Neural progenitor cell (in vitro differentiated cells): ENCODE measurements at regions not wholly inside any gene's neighbourhood (a gene's known extent, or its start where the extent isn't known, plus 50 kb on each side); places are given as distances from the start of the nearest gene placed in this dataset.

Experiments used
- CTCF ChIP-seq: fragments of 200-600 bp; sonication (generic); IDR thresholded peaks from 2 replicates; pipeline ENCODE4 v1.5.1; 2017; ENCODE audit warnings: antibody characterized with exemption, mild to moderate bottlenecking
- EZH2phosphoT487 ChIP-seq: fragments of 200-600 bp; sonication (generic); IDR thresholded peaks from 2 replicates; pipeline ENCODE4 v1.6.1; 2017; ENCODE audit warnings: antibody characterized with exemption

DNA sequence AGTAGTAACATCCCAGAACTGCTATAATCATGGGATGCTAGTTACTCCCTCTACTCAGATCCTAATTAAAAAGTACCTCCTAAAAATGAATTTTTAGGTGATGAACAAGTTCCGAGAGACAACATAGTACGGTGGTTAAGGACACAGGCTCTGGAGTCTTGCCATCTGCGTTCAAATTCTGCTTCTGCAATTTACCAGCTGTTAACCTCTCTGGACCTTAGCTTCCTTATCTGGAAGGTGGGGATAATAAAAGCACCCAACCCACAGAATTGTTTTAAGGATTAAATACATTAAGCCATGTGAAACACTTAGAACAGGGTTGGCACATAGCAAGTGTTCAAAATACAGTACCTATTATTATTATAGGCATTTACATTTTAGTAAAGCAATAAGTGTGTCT, 77.5 kb upstream of the XPA start:
- TF ChIP-seq CTCF (no peak), EZH2phosphoT487 (no peak)
